H1 (cell line): ENCODE measurements at regions not wholly inside any gene's neighbourhood (a gene's known extent, or its start where the extent isn't known, plus 50 kb on each side); places are given as distances from the start of the nearest gene placed in this dataset.

Experiments
- CTCF ChIA-PET: fragments of 300-600 bp; sonication (Branson Sonifier 250); formaldehyde crosslinking; loops from one replicate; lab custom pipeline; 2021; ENCODE audit not compliant: partially characterized antibody; lab: Charles Lee
- POLR2A ChIA-PET: fragments of 300-600 bp; sonication (Branson Sonifier 250); formaldehyde crosslinking; loops from one replicate; lab custom pipeline; 2021; ENCODE audit warnings: inconsistent platforms; ENCODE audit not compliant: partially characterized antibody; lab: Charles Lee
- DNase-seq, 2 experiments: peaks; one replicate each; pipeline versions ENCODE4 v3.0.0 to v3.0.0-alpha.2; 2010 to 2022; ENCODE audit warnings: low spot score in 2 of 2, low read depth in 1 of 2, mixed read lengths in 1 of 2
- FAIRE-seq: peaks from 2 replicates; lab custom pipeline; 2011; peaks lifted over from hg19 to GRCh38; lab: Jason Lieb, UNC
- H2AFZ ChIP-seq: 2 replicates; pipeline ENCODE4 v1.8.1; 2012; ENCODE audit warnings: low read length, inconsistent platforms
- H2AK5ac ChIP-seq: 2 replicates; pipeline ENCODE4 v1.6.1; 2013; ENCODE audit warnings: low read depth, low read length
- H2BK120ac ChIP-seq: replicated peaks from 2 replicates; pipeline ENCODE3; 2013; ENCODE audit warnings: low read depth, low read length, inconsistent platforms
- H2BK12ac ChIP-seq: 2 replicates; pipeline ENCODE4 v1.6.1; 2013; ENCODE audit warnings: low read depth, low read length
- H2BK15ac ChIP-seq: 2 replicates; pipeline ENCODE4 v1.6.1; 2013; ENCODE audit warnings: low read length
- H2BK20ac ChIP-seq: 2 replicates; pipeline ENCODE4 v1.6.1; 2013; ENCODE audit warnings: low read length
- H2BK5ac ChIP-seq: 2 replicates; pipeline ENCODE4 v1.6.1; 2013; ENCODE audit warnings: low read depth, low read length
- H3K14ac ChIP-seq: 2 replicates; pipeline ENCODE4 v1.6.1; 2013; ENCODE audit warnings: inconsistent platforms; ENCODE audit not compliant: insufficient read length
- H3K18ac ChIP-seq: 2 replicates; pipeline ENCODE4 v1.6.1; 2013; ENCODE audit warnings: low read length; ENCODE audit errors: extremely low read depth
- H3K23ac ChIP-seq: 2 replicates; pipeline ENCODE4 v1.6.1; 2013; ENCODE audit warnings: inconsistent platforms; ENCODE audit not compliant: insufficient read length
- H3K23me2 ChIP-seq: 2 replicates; pipeline ENCODE4 v1.6.1; 2013; ENCODE audit warnings: low read depth, low read length
- H3K27ac ChIP-seq: 2 replicates; pipeline ENCODE4 v1.6.1; 2011; ENCODE audit warnings: low read depth, low read length, inconsistent platforms
- H3K27me3 ChIP-seq, 4 experiments: replicated peaks in 1 of 4; 1 replicate in 1 of 4; 2 replicates in 3 of 4; pipeline versions ENCODE4 v1.6.1 to v1.8.1; 2011 to 2013; ENCODE audit warnings: low read length in 3 of 4, mild to moderate bottlenecking in 3 of 4, inconsistent platforms in 2 of 4, mixed read lengths in 2 of 4, moderate library complexity in 1 of 4; ENCODE audit not compliant: control insufficient read depth in 3 of 4, insufficient read depth in 3 of 4; ENCODE audit errors: extremely low read depth in 1 of 4
- H3K36me3 ChIP-seq, 4 experiments: 2 replicates each; pipeline versions ENCODE4 v1.6.1 to v1.8.1; 2011 to 2013; ENCODE audit warnings: mild to moderate bottlenecking in 4 of 4, low read length in 3 of 4, moderate library complexity in 2 of 4, control low read depth in 1 of 4, inconsistent platforms in 1 of 4; ENCODE audit not compliant: insufficient read depth in 4 of 4, control insufficient read depth in 2 of 4
- H3K4ac ChIP-seq: replicated peaks from 2 replicates; pipeline ENCODE3; 2013; ENCODE audit warnings: low read length, low read depth, mixed read lengths, inconsistent platforms; ENCODE audit not compliant: insufficient read length
- H3K4me1 ChIP-seq, 4 experiments: replicated peaks in 1 of 4; 1 replicate in 1 of 4; 2 replicates in 3 of 4; pipeline versions ENCODE4 v1.6.1 to v1.8.1; 2011 to 2013; ENCODE audit warnings: low read length in 3 of 4, inconsistent platforms in 2 of 4, mixed read lengths in 1 of 4; ENCODE audit not compliant: insufficient read depth in 4 of 4, control insufficient read depth in 3 of 4
- H3K4me2 ChIP-seq, 2 experiments: 2 replicates each; pipeline versions ENCODE4 v1.6.1 to v1.8.1; 2011 to 2013; ENCODE audit warnings: low read depth in 2 of 2, low read length in 2 of 2, control low read depth in 1 of 2, inconsistent platforms in 1 of 2, mild to moderate bottlenecking in 1 of 2; ENCODE audit not compliant: insufficient read depth in 1 of 2
- H3K4me3 ChIP-seq, 4 experiments: fragments of 200-600, 300-600 bp in 1 of 4; sonication (generic), shearing (Covaris generic), sonication (Bioruptor Twin) in 1 of 4; 2 replicates each; pipeline versions ENCODE4 v1.5.1 to v1.8.1; 2011 to 2016; ENCODE audit warnings: low read length in 4 of 4, low read depth in 3 of 4, control low read depth in 2 of 4, inconsistent platforms in 2 of 4, mild to moderate bottlenecking in 2 of 4, mixed read lengths in 1 of 4, moderate library complexity in 1 of 4; ENCODE audit not compliant: insufficient read depth in 2 of 4; ENCODE audit errors: extremely low read depth in 1 of 4
- H3K56ac ChIP-seq: replicated peaks from 2 replicates; pipeline ENCODE3; 2013; ENCODE audit warnings: low read depth, mild to moderate bottlenecking, mixed read lengths, low read length, inconsistent platforms; ENCODE audit not compliant: insufficient read length
- H3K79me1 ChIP-seq: 2 replicates; pipeline ENCODE4 v1.6.1; 2013; ENCODE audit warnings: low read depth, low read length, control low read depth
- H3K79me2 ChIP-seq, 2 experiments: 2 replicates each; pipeline versions ENCODE4 v1.6.1 to v1.8.1; 2012 to 2013; ENCODE audit warnings: low read length in 2 of 2, mild to moderate bottlenecking in 2 of 2, inconsistent platforms in 1 of 2; ENCODE audit not compliant: insufficient read depth in 2 of 2, control insufficient read depth in 1 of 2
- H3K9ac ChIP-seq, 4 experiments: replicated peaks in 1 of 4; 1 replicate in 1 of 4; 2 replicates in 3 of 4; pipeline versions ENCODE4 v1.6.1 to v1.8.1; 2011 to 2013; ENCODE audit warnings: low read depth in 3 of 4, low read length in 3 of 4, control low read depth in 2 of 4, mild to moderate bottlenecking in 2 of 4, moderate library complexity in 2 of 4, inconsistent platforms in 1 of 4; ENCODE audit errors: extremely low read depth in 1 of 4
- H3K9me3 ChIP-seq, 2 experiments: 2 replicates each; pipeline versions ENCODE4 v1.6.1 to v1.8.1; 2012 to 2013; ENCODE audit warnings: mild to moderate bottlenecking in 2 of 2, moderate library complexity in 2 of 2, control low read depth in 1 of 2, inconsistent platforms in 1 of 2, low read depth in 1 of 2, low read length in 1 of 2, mixed read lengths in 1 of 2; ENCODE audit not compliant: insufficient read depth in 2 of 2
- H4K20me1 ChIP-seq, 2 experiments: replicated peaks in 1 of 2; 2 replicates each; pipeline versions ENCODE3 to v1.8.1; 2011 to 2013; ENCODE audit warnings: inconsistent platforms in 2 of 2, low read length in 2 of 2, mild to moderate bottlenecking in 1 of 2; ENCODE audit not compliant: insufficient read depth in 2 of 2, control insufficient read depth in 1 of 2
- H4K5ac ChIP-seq: 2 replicates; pipeline ENCODE4 v1.6.1; 2013; ENCODE audit warnings: low read length, low read depth, mixed read lengths, inconsistent platforms; ENCODE audit not compliant: insufficient read length
- H4K8ac ChIP-seq: 2 replicates; pipeline ENCODE4 v1.8.0; 2013; ENCODE audit warnings: mild to moderate bottlenecking, moderate library complexity, low read length, inconsistent platforms; ENCODE audit not compliant: insufficient read depth; ENCODE audit errors: extremely low read depth
- H4K91ac ChIP-seq: replicated peaks from 2 replicates; pipeline ENCODE3; 2013; ENCODE audit warnings: low read length, mixed read lengths, inconsistent platforms; ENCODE audit not compliant: insufficient read length
- BACH1 ChIP-seq: IDR thresholded peaks from 2 replicates; pipeline ENCODE4 v1.6.1; 2012; ENCODE audit warnings: low read length, improper control_type of control experiment
- BRCA1 ChIP-seq: IDR thresholded peaks from 2 replicates; pipeline ENCODE4 v1.6.1; 2012; ENCODE audit warnings: low read depth, low read length, improper control_type of control experiment
- CBX5 ChIP-seq: fragments of 300-800, 300-1000 bp; sonication (generic); IDR thresholded peaks from 2 replicates; pipeline ENCODE4 v1.7.1; 2016; ENCODE audit warnings: antibody characterized with exemption, low read length, low read depth
- CBX8 ChIP-seq: fragments of 300-800, 300-1000 bp; sonication (generic); IDR thresholded peaks from 2 replicates; pipeline ENCODE4 v1.7.1; 2016; ENCODE audit warnings: low read depth, low read length, borderline replicate concordance
- CEBPB ChIP-seq: IDR thresholded peaks from 2 replicates; pipeline ENCODE4 v1.6.1; 2012; ENCODE audit warnings: low read depth, low read length
- CHD1 ChIP-seq: IDR thresholded peaks from 2 replicates; pipeline ENCODE4 v1.6.1; 2012; ENCODE audit warnings: low read depth, low read length, improper control_type of control experiment
- E2F6 ChIP-seq: IDR thresholded peaks from 2 replicates; pipeline ENCODE4 v1.6.1; 2012; ENCODE audit warnings: inconsistent platforms
- FOSL1 ChIP-seq: IDR thresholded peaks from 2 replicates; pipeline ENCODE4 v1.6.1; 2011; ENCODE audit warnings: mild to moderate bottlenecking, low read depth, low read length, moderate library complexity; ENCODE audit not compliant: insufficient read depth
- JUN ChIP-seq: IDR thresholded peaks from 2 replicates; pipeline ENCODE4 v1.6.1; 2011; ENCODE audit warnings: low read depth, mild to moderate bottlenecking, improper control_type of control experiment, low read length
- KDM5A ChIP-seq: fragments of 200-600 bp; IDR thresholded peaks from 2 replicates; pipeline ENCODE4 v1.7.1; 2012; ENCODE audit warnings: mild to moderate bottlenecking, low read length, inconsistent platforms, mixed read lengths
- POLR2AphosphoS5 ChIP-seq: IDR thresholded peaks from 2 replicates; pipeline ENCODE4 v1.6.1; 2011; ENCODE audit warnings: low read depth, low read length
- SIRT6 ChIP-seq: IDR thresholded peaks from one replicate; pipeline ENCODE4 v1.7.1; 2012; ENCODE audit warnings: low read length, inconsistent platforms
- SP1 ChIP-seq: IDR thresholded peaks from 2 replicates; pipeline ENCODE4 v1.6.1; 2011; ENCODE audit warnings: low read depth, low read length
- SP2 ChIP-seq: IDR thresholded peaks from 2 replicates; pipeline ENCODE4 v1.6.1; 2012; ENCODE audit warnings: mild to moderate bottlenecking, low read length, inconsistent platforms
- TCF12 ChIP-seq: IDR thresholded peaks from 2 replicates; pipeline ENCODE4 v1.6.1; 2011; ENCODE audit warnings: low read depth, mild to moderate bottlenecking, low read length
- TEAD4 ChIP-seq: IDR thresholded peaks from 2 replicates; pipeline ENCODE4 v1.6.1; 2012; ENCODE audit warnings: low read depth, low read length, inconsistent platforms, mixed read lengths
- ZNF274 ChIP-seq: IDR thresholded peaks from 2 replicates; pipeline ENCODE4 v1.7.0; 2012; ENCODE audit warnings: low read length, borderline replicate concordance; ENCODE audit errors: extremely low read depth
- WGBS, 2 experiments: shearing (Covaris generic) in 1 of 2; methylation state at CpG; one replicate each; pipeline versions ENCODE4 v1.1.6 to v1.1.7; 2013 to 2015; ENCODE audit warnings: low lambda C conversion rate in 2 of 2, mixed read lengths in 2 of 2, inconsistent platforms in 1 of 2, low coverage in 1 of 2, missing lambda C conversion rate in 1 of 2; ENCODE audit not compliant: insufficient replicate concordance in 2 of 2, insufficient coverage in 1 of 2, insufficient read length in 1 of 2; ENCODE audit errors: extremely low coverage in 1 of 2, missing lambda C conversion rate in 1 of 2; 5-methylcytosine and 5-hydroxymethylcytosine counted together

GRCh38 chr21:15645830-15646229 is 84.0 kb upstream of the USP25 start:
- FAIRE-seq: no peak
- Histone ChIP-seq H3K79me1 (no peaks in the 10 kb centered on the region), H2BK5ac (no peak overlapping the region), H3K18ac (no peak overlapping the region), H3K9ac (no peak overlapping the region), H2AK5ac (no peak overlapping the region), H4K8ac (no peak overlapping the region), H4K5ac (no peak overlapping the region), H3K23ac (no peak overlapping the region), H3K4ac (no peak overlapping the region), H3K27me3 (no peaks in the 10 kb centered on the region), H2BK120ac (no peak overlapping the region), H4K20me1 (no peaks in the 10 kb centered on the region), H3K56ac (no peak overlapping the region), H2BK12ac (no peak overlapping the region), H4K91ac (no peak overlapping the region), H3K9me3 (no peaks in the 10 kb centered on the region), H3K36me3 (no peaks in the 10 kb centered on the region), H3K4me1 (no peaks in the 10 kb centered on the region), H3K27ac (no peak overlapping the region), H2AFZ (no peak overlapping the region; the same call in 1 of the 2 replicates), H3K79me2 (no peaks in the 10 kb centered on the region), H2BK20ac (no peak overlapping the region), H2BK15ac (no peak overlapping the region), H3K14ac (no peak overlapping the region), H3K23me2 (no peaks in the 10 kb centered on the region), H3K4me3 (no peak overlapping the region), H3K4me2 (no peak overlapping the region)
- DNase-seq: no peak
- 84% methylated on average over 4 of the region's 4 CpGs; no CpG with 5 or more reads in 1 of the 2 experiments for WGBS, 2 experiments
- POLR2A ChIA-PET: no interaction called here
- CTCF ChIA-PET: no interaction called here
- TF ChIP-seq CBX5 (no peak), TCF12 (no peak), JUN (no peak), SP2 (no peak), ZNF274 (no peak), BACH1 (no peak), CEBPB (no peak), SIRT6 (no peak), CHD1 (no peak), BRCA1 (no peak), FOSL1 (no peak), POLR2AphosphoS5 (no peak), E2F6 (no peak), CBX8 (no peak), KDM5A (no peak), TEAD4 (no peak), SP1 (no peak)
